H1 (cell line): ENCODE measurements at regions not wholly inside any gene's neighbourhood (a gene's known extent, or its start where the extent isn't known, plus 50 kb on each side); places are given as distances from the start of the nearest gene placed in this dataset.

ENCODE experiments used
- CTCF ChIA-PET: fragments of 300-600 bp; sonication (Branson Sonifier 250); formaldehyde crosslinking; loops from one replicate; lab custom pipeline; 2021; ENCODE audit not compliant: partially characterized antibody; lab: Charles Lee
- POLR2A ChIA-PET: fragments of 300-600 bp; sonication (Branson Sonifier 250); formaldehyde crosslinking; loops from one replicate; lab custom pipeline; 2021; ENCODE audit warnings: inconsistent platforms; ENCODE audit not compliant: partially characterized antibody; lab: Charles Lee
- DNase-seq, 2 experiments: peaks; one replicate each; pipeline versions ENCODE4 v3.0.0 to v3.0.0-alpha.2; 2010 to 2022; ENCODE audit warnings: low spot score in 2 of 2, low read depth in 1 of 2, mixed read lengths in 1 of 2
- FAIRE-seq: peaks from 2 replicates; lab custom pipeline; 2011; peaks lifted over from hg19 to GRCh38; lab: Jason Lieb, UNC
- H2AFZ ChIP-seq: 2 replicates; pipeline ENCODE4 v1.8.1; 2012; ENCODE audit warnings: low read length, inconsistent platforms
- H2AK5ac ChIP-seq: 2 replicates; pipeline ENCODE4 v1.6.1; 2013; ENCODE audit warnings: low read depth, low read length
- H2BK120ac ChIP-seq: replicated peaks from 2 replicates; pipeline ENCODE3; 2013; ENCODE audit warnings: low read depth, low read length, inconsistent platforms
- H2BK12ac ChIP-seq: 2 replicates; pipeline ENCODE4 v1.6.1; 2013; ENCODE audit warnings: low read depth, low read length
- H2BK15ac ChIP-seq: 2 replicates; pipeline ENCODE4 v1.6.1; 2013; ENCODE audit warnings: low read length
- H2BK20ac ChIP-seq: 2 replicates; pipeline ENCODE4 v1.6.1; 2013; ENCODE audit warnings: low read length
- H2BK5ac ChIP-seq: 2 replicates; pipeline ENCODE4 v1.6.1; 2013; ENCODE audit warnings: low read depth, low read length
- H3K14ac ChIP-seq: 2 replicates; pipeline ENCODE4 v1.6.1; 2013; ENCODE audit warnings: inconsistent platforms; ENCODE audit not compliant: insufficient read length
- H3K18ac ChIP-seq: 2 replicates; pipeline ENCODE4 v1.6.1; 2013; ENCODE audit warnings: low read length; ENCODE audit errors: extremely low read depth
- H3K23ac ChIP-seq: 2 replicates; pipeline ENCODE4 v1.6.1; 2013; ENCODE audit warnings: inconsistent platforms; ENCODE audit not compliant: insufficient read length
- H3K23me2 ChIP-seq: 2 replicates; pipeline ENCODE4 v1.6.1; 2013; ENCODE audit warnings: low read depth, low read length
- H3K27ac ChIP-seq: 2 replicates; pipeline ENCODE4 v1.6.1; 2011; ENCODE audit warnings: low read depth, low read length, inconsistent platforms
- H3K27me3 ChIP-seq, 4 experiments: replicated peaks in 1 of 4; 1 replicate in 1 of 4; 2 replicates in 3 of 4; pipeline versions ENCODE4 v1.6.1 to v1.8.1; 2011 to 2013; ENCODE audit warnings: low read length in 3 of 4, mild to moderate bottlenecking in 3 of 4, inconsistent platforms in 2 of 4, mixed read lengths in 2 of 4, moderate library complexity in 1 of 4; ENCODE audit not compliant: control insufficient read depth in 3 of 4, insufficient read depth in 3 of 4; ENCODE audit errors: extremely low read depth in 1 of 4
- H3K36me3 ChIP-seq, 4 experiments: 2 replicates each; pipeline versions ENCODE4 v1.6.1 to v1.8.1; 2011 to 2013; ENCODE audit warnings: mild to moderate bottlenecking in 4 of 4, low read length in 3 of 4, moderate library complexity in 2 of 4, control low read depth in 1 of 4, inconsistent platforms in 1 of 4; ENCODE audit not compliant: insufficient read depth in 4 of 4, control insufficient read depth in 2 of 4
- H3K4ac ChIP-seq: replicated peaks from 2 replicates; pipeline ENCODE3; 2013; ENCODE audit warnings: low read length, low read depth, mixed read lengths, inconsistent platforms; ENCODE audit not compliant: insufficient read length
- H3K4me1 ChIP-seq, 4 experiments: replicated peaks in 1 of 4; 1 replicate in 1 of 4; 2 replicates in 3 of 4; pipeline versions ENCODE4 v1.6.1 to v1.8.1; 2011 to 2013; ENCODE audit warnings: low read length in 3 of 4, inconsistent platforms in 2 of 4, mixed read lengths in 1 of 4; ENCODE audit not compliant: insufficient read depth in 4 of 4, control insufficient read depth in 3 of 4
- H3K4me2 ChIP-seq, 2 experiments: 2 replicates each; pipeline versions ENCODE4 v1.6.1 to v1.8.1; 2011 to 2013; ENCODE audit warnings: low read depth in 2 of 2, low read length in 2 of 2, control low read depth in 1 of 2, inconsistent platforms in 1 of 2, mild to moderate bottlenecking in 1 of 2; ENCODE audit not compliant: insufficient read depth in 1 of 2
- H3K4me3 ChIP-seq, 4 experiments: fragments of 200-600, 300-600 bp in 1 of 4; sonication (generic), shearing (Covaris generic), sonication (Bioruptor Twin) in 1 of 4; 2 replicates each; pipeline versions ENCODE4 v1.5.1 to v1.8.1; 2011 to 2016; ENCODE audit warnings: low read length in 4 of 4, low read depth in 3 of 4, control low read depth in 2 of 4, inconsistent platforms in 2 of 4, mild to moderate bottlenecking in 2 of 4, mixed read lengths in 1 of 4, moderate library complexity in 1 of 4; ENCODE audit not compliant: insufficient read depth in 2 of 4; ENCODE audit errors: extremely low read depth in 1 of 4
- H3K56ac ChIP-seq: replicated peaks from 2 replicates; pipeline ENCODE3; 2013; ENCODE audit warnings: low read depth, mild to moderate bottlenecking, mixed read lengths, low read length, inconsistent platforms; ENCODE audit not compliant: insufficient read length
- H3K79me1 ChIP-seq: 2 replicates; pipeline ENCODE4 v1.6.1; 2013; ENCODE audit warnings: low read depth, low read length, control low read depth
- H3K79me2 ChIP-seq, 2 experiments: 2 replicates each; pipeline versions ENCODE4 v1.6.1 to v1.8.1; 2012 to 2013; ENCODE audit warnings: low read length in 2 of 2, mild to moderate bottlenecking in 2 of 2, inconsistent platforms in 1 of 2; ENCODE audit not compliant: insufficient read depth in 2 of 2, control insufficient read depth in 1 of 2
- H3K9ac ChIP-seq, 4 experiments: replicated peaks in 1 of 4; 1 replicate in 1 of 4; 2 replicates in 3 of 4; pipeline versions ENCODE4 v1.6.1 to v1.8.1; 2011 to 2013; ENCODE audit warnings: low read depth in 3 of 4, low read length in 3 of 4, control low read depth in 2 of 4, mild to moderate bottlenecking in 2 of 4, moderate library complexity in 2 of 4, inconsistent platforms in 1 of 4; ENCODE audit errors: extremely low read depth in 1 of 4
- H3K9me3 ChIP-seq, 2 experiments: 2 replicates each; pipeline versions ENCODE4 v1.6.1 to v1.8.1; 2012 to 2013; ENCODE audit warnings: mild to moderate bottlenecking in 2 of 2, moderate library complexity in 2 of 2, control low read depth in 1 of 2, inconsistent platforms in 1 of 2, low read depth in 1 of 2, low read length in 1 of 2, mixed read lengths in 1 of 2; ENCODE audit not compliant: insufficient read depth in 2 of 2
- H4K20me1 ChIP-seq, 2 experiments: replicated peaks in 1 of 2; 2 replicates each; pipeline versions ENCODE3 to v1.8.1; 2011 to 2013; ENCODE audit warnings: inconsistent platforms in 2 of 2, low read length in 2 of 2, mild to moderate bottlenecking in 1 of 2; ENCODE audit not compliant: insufficient read depth in 2 of 2, control insufficient read depth in 1 of 2
- H4K5ac ChIP-seq: 2 replicates; pipeline ENCODE4 v1.6.1; 2013; ENCODE audit warnings: low read length, low read depth, mixed read lengths, inconsistent platforms; ENCODE audit not compliant: insufficient read length
- H4K8ac ChIP-seq: 2 replicates; pipeline ENCODE4 v1.8.0; 2013; ENCODE audit warnings: mild to moderate bottlenecking, moderate library complexity, low read length, inconsistent platforms; ENCODE audit not compliant: insufficient read depth; ENCODE audit errors: extremely low read depth
- H4K91ac ChIP-seq: replicated peaks from 2 replicates; pipeline ENCODE3; 2013; ENCODE audit warnings: low read length, mixed read lengths, inconsistent platforms; ENCODE audit not compliant: insufficient read length
- BACH1 ChIP-seq: IDR thresholded peaks from 2 replicates; pipeline ENCODE4 v1.6.1; 2012; ENCODE audit warnings: low read length, improper control_type of control experiment
- BCL11A ChIP-seq, 2 experiments: IDR thresholded peaks; one replicate each; pipeline ENCODE4 v1.6.1; 2011; ENCODE audit warnings: low read depth in 2 of 2, low read length in 2 of 2, mild to moderate bottlenecking in 2 of 2
- CBX5 ChIP-seq: fragments of 300-800, 300-1000 bp; sonication (generic); IDR thresholded peaks from 2 replicates; pipeline ENCODE4 v1.7.1; 2016; ENCODE audit warnings: antibody characterized with exemption, low read length, low read depth
- CHD2 ChIP-seq: IDR thresholded peaks from 2 replicates; pipeline ENCODE4 v1.6.1; 2012; ENCODE audit warnings: low read length, improper control_type of control experiment
- EGR1 ChIP-seq: IDR thresholded peaks from 2 replicates; pipeline ENCODE4 v1.6.1; 2011; ENCODE audit warnings: low read depth, low read length, borderline replicate concordance
- HDAC6 ChIP-seq: IDR thresholded peaks from one replicate; pipeline ENCODE4 v1.7.1; 2012; ENCODE audit warnings: low read depth, mild to moderate bottlenecking, inconsistent platforms, low read length, moderate library complexity
- SAP30 ChIP-seq: fragments of 300-600 bp; sonication (generic); IDR thresholded peaks from 2 replicates; pipeline ENCODE4 v1.7.1; 2012; ENCODE audit warnings: low read length, moderate library complexity, mild to moderate bottlenecking, inconsistent platforms; ENCODE audit not compliant: insufficient read depth, insufficient replicate concordance
- SIX5 ChIP-seq: IDR thresholded peaks from 2 replicates; pipeline ENCODE4 v1.6.1; 2011; ENCODE audit warnings: mild to moderate bottlenecking, low read depth, low read length
- SP1 ChIP-seq: IDR thresholded peaks from 2 replicates; pipeline ENCODE4 v1.6.1; 2011; ENCODE audit warnings: low read depth, low read length
- WGBS, 2 experiments: shearing (Covaris generic) in 1 of 2; methylation state at CpG; one replicate each; pipeline versions ENCODE4 v1.1.6 to v1.1.7; 2013 to 2015; ENCODE audit warnings: low lambda C conversion rate in 2 of 2, mixed read lengths in 2 of 2, inconsistent platforms in 1 of 2, low coverage in 1 of 2, missing lambda C conversion rate in 1 of 2; ENCODE audit not compliant: insufficient replicate concordance in 2 of 2, insufficient coverage in 1 of 2, insufficient read length in 1 of 2; ENCODE audit errors: extremely low coverage in 1 of 2, missing lambda C conversion rate in 1 of 2; 5-methylcytosine and 5-hydroxymethylcytosine counted together
- TF ChIP-seq, protein P1 (sequence below): IDR thresholded peaks from 2 replicates; pipeline ENCODE4 v1.6.1; 2012; ENCODE audit warnings: low read length, inconsistent platforms
- TF ChIP-seq, protein P2 (sequence below), 3 experiments: IDR thresholded peaks; 1 replicate in 2 of 3; 2 replicates in 1 of 3; pipeline versions ENCODE4 v1.5.1 to v1.6.1; 2011; ENCODE audit warnings: low read length in 3 of 3, mild to moderate bottlenecking in 3 of 3, inconsistent platforms in 2 of 3, low read depth in 1 of 3, moderate library complexity in 1 of 3; ENCODE audit not compliant: insufficient read depth in 1 of 3; ENCODE audit errors: control extremely low read depth in 1 of 3

DNA sequence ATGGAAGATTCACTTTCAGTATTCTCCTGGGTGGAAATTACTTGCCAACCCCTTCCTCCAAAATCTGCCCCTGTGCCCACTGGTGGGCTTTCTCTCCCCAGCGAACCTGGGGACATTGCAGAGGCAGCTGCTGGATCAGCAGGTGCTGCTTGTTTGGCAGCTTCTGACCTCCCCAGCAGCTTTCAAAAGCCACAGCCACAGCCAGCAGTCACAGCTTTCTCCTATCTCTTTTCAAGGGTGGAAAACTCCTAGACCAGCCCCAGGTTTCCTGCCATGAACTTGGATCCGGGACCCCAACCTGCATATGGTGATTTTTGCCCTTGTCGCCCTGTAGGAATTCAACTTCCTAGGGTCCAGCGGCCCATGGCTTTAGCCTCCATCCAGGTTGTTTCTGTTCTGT lies 330.8 kb downstream of the ADAMTS20 start:
- H2BK5ac ChIP-seq: no peak overlapping the region
- H3K27me3 ChIP-seq: no peaks in the 10 kb centered on the region
- H4K20me1 ChIP-seq: no peaks in the 10 kb centered on the region
- H4K91ac ChIP-seq: no peak overlapping the region
- no peak overlapping the region for H2BK12ac ChIP-seq
- H3K18ac ChIP-seq: no peak overlapping the region
- no peak overlapping the region for H3K4me3 ChIP-seq
- ChIA-PET POLR2A (no interaction called here), CTCF (interaction anchor here (0.6 to 1.2 kb wide), 2 partner anchors 13 to 1544 kb away, joined by 3 to 4 read pairs; no protein-coding TSS in a partner anchor)
- peaks cover 0 to 5% of the 10 kb centered on the region in 2 experiments; a peak in 1 of 4 replicates for H3K9me3 ChIP-seq
- H3K79me1 ChIP-seq: no peaks in the 10 kb centered on the region
- DNase-seq (no peak), FAIRE-seq (no peak)
- H2AFZ ChIP-seq: no peak overlapping the region
- H3K23ac ChIP-seq: no peak overlapping the region
- no peak overlapping the region for H4K5ac ChIP-seq
- H3K56ac ChIP-seq: no peak overlapping the region
- no peak overlapping the region for H3K4me2 ChIP-seq
- H3K14ac ChIP-seq: no peak overlapping the region
- H3K36me3 ChIP-seq: no peaks in the 10 kb centered on the region
- H2BK20ac ChIP-seq: no peak overlapping the region
- H2AK5ac ChIP-seq: no peak overlapping the region
- no peaks in the 10 kb centered on the region for H3K79me2 ChIP-seq
- H3K23me2 ChIP-seq: no peaks in the 10 kb centered on the region; the same call in 1 of the 2 replicates
- no peak overlapping the region for H2BK15ac ChIP-seq
- no peak overlapping the region for H3K9ac ChIP-seq
- no peak overlapping the region for H3K4ac ChIP-seq
- no peak overlapping the region for H3K27ac ChIP-seq
- WGBS, 2 experiments: 80% methylated on average over 4 of the region's 4 CpGs; no CpG with 5 or more reads in 1 of the 2 experiments
- peaks cover 0 to 2% (median 0%) of the 10 kb centered on the region in 4 experiments; a peak in 1 of 7 replicates for H3K4me1 ChIP-seq
- H2BK120ac ChIP-seq: no peak overlapping the region
- H4K8ac ChIP-seq: no peak overlapping the region
- TF ChIP-seq, protein P1, sequence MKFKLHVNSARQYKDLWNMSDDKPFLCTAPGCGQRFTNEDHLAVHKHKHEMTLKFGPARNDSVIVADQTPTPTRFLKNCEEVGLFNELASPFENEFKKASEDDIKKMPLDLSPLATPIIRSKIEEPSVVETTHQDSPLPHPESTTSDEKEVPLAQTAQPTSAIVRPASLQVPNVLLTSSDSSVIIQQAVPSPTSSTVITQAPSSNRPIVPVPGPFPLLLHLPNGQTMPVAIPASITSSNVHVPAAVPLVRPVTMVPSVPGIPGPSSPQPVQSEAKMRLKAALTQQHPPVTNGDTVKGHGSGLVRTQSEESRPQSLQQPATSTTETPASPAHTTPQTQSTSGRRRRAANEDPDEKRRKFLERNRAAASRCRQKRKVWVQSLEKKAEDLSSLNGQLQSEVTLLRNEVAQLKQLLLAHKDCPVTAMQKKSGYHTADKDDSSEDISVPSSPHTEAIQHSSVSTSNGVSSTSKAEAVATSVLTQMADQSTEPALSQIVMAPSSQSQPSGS: no peak
- TF ChIP-seq CHD2 (no peak), SAP30 (no peak), SP1 (no peak), SIX5 (no peak), EGR1 (no peak), CBX5 (no peak), BCL11A (IDR thresholded peaks at IDR 0.05; ENCODE audit: low read depth in 2 of 2, low read length in 2 of 2) (no peak), BACH1 (no peak), HDAC6 (no peak)
- TF ChIP-seq, protein P2, sequence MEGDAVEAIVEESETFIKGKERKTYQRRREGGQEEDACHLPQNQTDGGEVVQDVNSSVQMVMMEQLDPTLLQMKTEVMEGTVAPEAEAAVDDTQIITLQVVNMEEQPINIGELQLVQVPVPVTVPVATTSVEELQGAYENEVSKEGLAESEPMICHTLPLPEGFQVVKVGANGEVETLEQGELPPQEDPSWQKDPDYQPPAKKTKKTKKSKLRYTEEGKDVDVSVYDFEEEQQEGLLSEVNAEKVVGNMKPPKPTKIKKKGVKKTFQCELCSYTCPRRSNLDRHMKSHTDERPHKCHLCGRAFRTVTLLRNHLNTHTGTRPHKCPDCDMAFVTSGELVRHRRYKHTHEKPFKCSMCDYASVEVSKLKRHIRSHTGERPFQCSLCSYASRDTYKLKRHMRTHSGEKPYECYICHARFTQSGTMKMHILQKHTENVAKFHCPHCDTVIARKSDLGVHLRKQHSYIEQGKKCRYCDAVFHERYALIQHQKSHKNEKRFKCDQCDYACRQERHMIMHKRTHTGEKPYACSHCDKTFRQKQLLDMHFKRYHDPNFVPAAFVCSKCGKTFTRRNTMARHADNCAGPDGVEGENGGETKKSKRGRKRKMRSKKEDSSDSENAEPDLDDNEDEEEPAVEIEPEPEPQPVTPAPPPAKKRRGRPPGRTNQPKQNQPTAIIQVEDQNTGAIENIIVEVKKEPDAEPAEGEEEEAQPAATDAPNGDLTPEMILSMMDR (IDR thresholded peaks at IDR 0.05; ENCODE audit: control extremely low read depth in 1 of 3, insufficient read depth in 1 of 3, low read depth in 1 of 3, low read length in 3 of 3): no peak
